Psoas muscle (tissue), 7 donors: ENCODE measurements at regions not wholly inside any gene's neighbourhood (a gene's known extent, or its start where the extent isn't known, plus 50 kb on each side); places are given as distances from the start of the nearest gene placed in this dataset.
"Not testable (repeated sequence)": the region's sequence is repeated elsewhere in the genome, so short reads cannot be mapped to it uniquely, and the experiment has no call there.

ENCODE experiments used
- ATAC-seq, 4 donors: fragments of 200-7000 bp; cut with Tn5 transposase; one replicate each; pipeline ENCODE4 v1.9.1; 2020; ENCODE audit warnings: moderate library complexity in 3 of 4, mild to moderate bottlenecking in 2 of 4
- DNase-seq, 2 donors: peaks; one replicate each; pipeline ENCODE4 v3.0.0-alpha.2; 2020
- H3K27ac ChIP-seq: fragments of 200-600 bp; one replicate; pipeline ENCODE4 v1.8.0; 2022
- H3K27me3 ChIP-seq, 3 donors: fragments of 200-600 bp in 1 of 3; one replicate each; pipeline versions ENCODE4 v1.6.1 to v1.8.0; 2013 to 2022; ENCODE audit warnings: low read length in 2 of 3, mild to moderate bottlenecking in 2 of 3, moderate library complexity in 1 of 3; ENCODE audit not compliant: insufficient read depth in 3 of 3
- H3K36me3 ChIP-seq, 2 donors: fragments of 200-600 bp in 1 of 2; one replicate each; pipeline versions ENCODE4 v1.6.1 to v1.8.0; 2013 to 2022; ENCODE audit warnings: low read depth in 1 of 2, mild to moderate bottlenecking in 1 of 2, moderate library complexity in 1 of 2; ENCODE audit not compliant: insufficient read depth in 1 of 2
- H3K4me1 ChIP-seq: fragments of 200-600 bp; one replicate; pipeline ENCODE4 v1.8.0; 2022
- H3K4me3 ChIP-seq: fragments of 200-600 bp; one replicate; pipeline ENCODE4 v1.8.0; 2022; ENCODE audit warnings: mild to moderate bottlenecking
- H3K9me3 ChIP-seq: fragments of 200-600 bp; one replicate; pipeline ENCODE4 v1.8.0; 2022
- CTCF ChIP-seq: fragments of 200-600 bp; IDR thresholded peaks from one replicate; pipeline ENCODE4 v1.8.0; 2022; ENCODE audit warnings: antibody characterized with exemption
- WGBS, 3 donors: extraction: QIAGEN DNeasy Blood & Tissue Kit; methylation state at CpG; one replicate each; pipeline versions ENCODE4 v1.1.6 to v1.1.7; 2013; 5-methylcytosine and 5-hydroxymethylcytosine counted together
- intact Hi-C, 2 donors: fragments of 100-400 bp; cut with DNase I; formaldehyde crosslinking; loops; one replicate each; pipeline versions ENCODE4 v1.11.0 to v1.14.2; 2022
- donor health status: healthy with polysubstance abuse.
- donor health status: DM: no; HTN: no; CAD: no; lungs with moderate emphysema.
- donor health status: Bipolar disorder and iron deficiency.
- donor health status: healthy.
- donor health status: DM: yes; HTN: yes; CAD: no.
- donor health status: DM: no; HTN: no; CAD: no.
- donor health status: DM: yes; HTN: yes; CAD: no.

- ATAC-seq (no peak), DNase-seq (no peak)
- no peak for TF ChIP-seq CTCF
- intact Hi-C loops: no loop called here
- Histone ChIP-seq H3K4me3 (no peak overlapping the region), H3K27me3 (no peaks in the 10 kb centered on the region), H3K9me3 (no peaks in the 10 kb centered on the region), H3K36me3 (no peaks in the 10 kb centered on the region), H3K4me1 (no peaks in the 10 kb centered on the region), H3K27ac (no peak overlapping the region)
Measured at GRCh38 chr1:101366513-101367215, 129.8 kb downstream of the S1PR1 start.

- WGBS, 3 donors: 74 to 86% (median 74%) methylated on average over 5 of the region's 5 CpGs
- H3K9me3 ChIP-seq: no peaks in the 10 kb centered on the region
Measured at GRCh38 chr1:101367630-101368029, 130.8 kb downstream of the S1PR1 start.

GRCh38 chr1:101370488-101370887 is 133.7 kb downstream of the S1PR1 start:
- Histone ChIP-seq H3K4me1 (no peaks in the 10 kb centered on the region), H3K4me3 (no peak overlapping the region), H3K27me3 (no peaks in the 10 kb centered on the region), H3K9me3 (no peaks in the 10 kb centered on the region), H3K36me3 (no peaks in the 10 kb centered on the region), H3K27ac (no peak overlapping the region)
- 58 to 61% (median 59%) methylated on average over 3 of the region's 3 CpGs for WGBS, 3 donors
- no peak for TF ChIP-seq CTCF
- intact Hi-C loops: no loop called here
- ATAC-seq: no peak
- DNase-seq: no peak

More at GRCh38 chr1:101367630-101368029, 130.8 kb downstream of the S1PR1 start:
- H3K4me1 ChIP-seq: no peaks in the 10 kb centered on the region
- TF ChIP-seq CTCF: no peak
- H3K36me3 ChIP-seq: no peaks in the 10 kb centered on the region
- no peaks in the 10 kb centered on the region for H3K27me3 ChIP-seq
- intact Hi-C loops: no loop called here
- DNase-seq: no peak
- H3K4me3 ChIP-seq: no peak overlapping the region
- ATAC-seq: no peak
- no peak overlapping the region for H3K27ac ChIP-seq

- no peak overlapping the region for H3K27ac ChIP-seq
- H3K27me3 ChIP-seq: no peaks in the 10 kb centered on the region
- no peaks in the 10 kb centered on the region for H3K9me3 ChIP-seq
- H3K36me3 ChIP-seq: no peaks in the 10 kb centered on the region
- peak in 2 of 4 donors; percentile 73 to 77 for ATAC-seq
- no peak for DNase-seq
- intact Hi-C loops: no loop called here
- H3K4me3 ChIP-seq: no peak overlapping the region
- no peak for TF ChIP-seq CTCF
- H3K4me1 ChIP-seq: no peaks in the 10 kb centered on the region
Measured at GRCh38 chr1:101371259-101371658, 134.4 kb downstream of the S1PR1 start.

- ATAC-seq (no peak), DNase-seq (no peak)
- Histone ChIP-seq H3K4me1 (no peaks in the 10 kb centered on the region), H3K36me3 (no peaks in the 10 kb centered on the region), H3K4me3 (no peak overlapping the region), H3K9me3 (no peaks in the 10 kb centered on the region), H3K27me3 (no peaks in the 10 kb centered on the region), H3K27ac (no peak overlapping the region)
- intact Hi-C loops: no loop called here
- no peak for TF ChIP-seq CTCF
Measured at GRCh38 chr1:101373570-101373969, 136.8 kb downstream of the S1PR1 start.

- H3K27ac ChIP-seq, H3K9me3 ChIP-seq, H3K27me3 ChIP-seq, H3K4me3 ChIP-seq, ATAC-seq, H3K36me3 ChIP-seq, intact Hi-C loops, H3K4me1 ChIP-seq, DNase-seq: not testable (repeated sequence)
- WGBS, 3 donors: 72 to 78% (median 74%) methylated on average over 2 to 3 of the region's 3 CpGs
Measured at GRCh38 chr1:101375448-101375847, 138.6 kb downstream of the S1PR1 start.
